ENCODE measurements at regions not wholly inside any gene's neighbourhood (a gene's known extent, or its start where the extent isn't known, plus 50 kb on each side); places are given as distances from the start of the nearest gene placed in this dataset.
"Not testable (repeated sequence)": the region's sequence is repeated elsewhere in the genome, so short reads cannot be mapped to it uniquely, and the experiment has no call there.

DNA sequence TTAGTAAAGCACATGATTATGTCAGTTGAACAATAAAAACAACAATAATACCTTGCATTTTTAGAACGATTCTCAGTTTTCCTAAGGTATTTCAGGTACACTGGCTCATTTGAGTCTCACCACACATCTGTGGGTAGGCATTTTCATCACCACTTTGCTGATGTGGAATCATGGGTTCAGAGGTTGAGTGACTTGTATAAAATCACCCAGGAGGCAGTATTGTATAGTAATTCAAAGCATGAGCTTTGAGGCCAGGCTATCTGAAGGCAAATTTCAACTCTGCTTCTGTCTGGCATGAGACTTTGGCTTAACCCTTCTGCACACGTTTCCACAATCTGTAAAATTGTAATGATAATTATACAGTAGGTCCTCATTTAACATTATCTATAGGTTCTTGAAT is 183.9 kb upstream of the CMC1 start:
- TF ChIP-seq, protein P1, sequence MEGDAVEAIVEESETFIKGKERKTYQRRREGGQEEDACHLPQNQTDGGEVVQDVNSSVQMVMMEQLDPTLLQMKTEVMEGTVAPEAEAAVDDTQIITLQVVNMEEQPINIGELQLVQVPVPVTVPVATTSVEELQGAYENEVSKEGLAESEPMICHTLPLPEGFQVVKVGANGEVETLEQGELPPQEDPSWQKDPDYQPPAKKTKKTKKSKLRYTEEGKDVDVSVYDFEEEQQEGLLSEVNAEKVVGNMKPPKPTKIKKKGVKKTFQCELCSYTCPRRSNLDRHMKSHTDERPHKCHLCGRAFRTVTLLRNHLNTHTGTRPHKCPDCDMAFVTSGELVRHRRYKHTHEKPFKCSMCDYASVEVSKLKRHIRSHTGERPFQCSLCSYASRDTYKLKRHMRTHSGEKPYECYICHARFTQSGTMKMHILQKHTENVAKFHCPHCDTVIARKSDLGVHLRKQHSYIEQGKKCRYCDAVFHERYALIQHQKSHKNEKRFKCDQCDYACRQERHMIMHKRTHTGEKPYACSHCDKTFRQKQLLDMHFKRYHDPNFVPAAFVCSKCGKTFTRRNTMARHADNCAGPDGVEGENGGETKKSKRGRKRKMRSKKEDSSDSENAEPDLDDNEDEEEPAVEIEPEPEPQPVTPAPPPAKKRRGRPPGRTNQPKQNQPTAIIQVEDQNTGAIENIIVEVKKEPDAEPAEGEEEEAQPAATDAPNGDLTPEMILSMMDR (IDR thresholded peaks at IDR 0.05; ENCODE audit: insufficient read depth, low read length, poor library complexity, severe bottlenecking): no peak
- DNase-seq (ENCODE audit: low read depth): no peak
- no peaks in the 10 kb centered on the region for H3K27me3 ChIP-seq (ENCODE audit: control insufficient read depth, insufficient read depth, low read length)
- H3K4me3 ChIP-seq (ENCODE audit: low read depth, low read length): no peak overlapping the region
- no peaks in the 10 kb centered on the region for H3K36me3 ChIP-seq (ENCODE audit: control insufficient read depth, insufficient read depth, low read length)

- not testable (repeated sequence) for H3K4me3 ChIP-seq (ENCODE audit: low read depth, low read length); H3K27me3 ChIP-seq (ENCODE audit: control insufficient read depth, insufficient read depth, low read length); H3K36me3 ChIP-seq (ENCODE audit: control insufficient read depth, insufficient read depth, low read length); DNase-seq (ENCODE audit: low read depth)
Measured at GRCh38 chr3:28059199-28059598, 182.2 kb upstream of the CMC1 start.

GRCh38 chr3:28066020-28066419 is 175.4 kb upstream of the CMC1 start:
- TF ChIP-seq, protein P1 (IDR thresholded peaks at IDR 0.05; ENCODE audit: insufficient read depth, low read length, poor library complexity, severe bottlenecking): no peak
- H3K4me3 ChIP-seq (ENCODE audit: low read depth, low read length): no peak overlapping the region
- H3K36me3 ChIP-seq (ENCODE audit: control insufficient read depth, insufficient read depth, low read length): no peaks in the 10 kb centered on the region
- no peaks in the 10 kb centered on the region for H3K27me3 ChIP-seq (ENCODE audit: control insufficient read depth, insufficient read depth, low read length)
- no peak for DNase-seq (ENCODE audit: low read depth)

DNA sequence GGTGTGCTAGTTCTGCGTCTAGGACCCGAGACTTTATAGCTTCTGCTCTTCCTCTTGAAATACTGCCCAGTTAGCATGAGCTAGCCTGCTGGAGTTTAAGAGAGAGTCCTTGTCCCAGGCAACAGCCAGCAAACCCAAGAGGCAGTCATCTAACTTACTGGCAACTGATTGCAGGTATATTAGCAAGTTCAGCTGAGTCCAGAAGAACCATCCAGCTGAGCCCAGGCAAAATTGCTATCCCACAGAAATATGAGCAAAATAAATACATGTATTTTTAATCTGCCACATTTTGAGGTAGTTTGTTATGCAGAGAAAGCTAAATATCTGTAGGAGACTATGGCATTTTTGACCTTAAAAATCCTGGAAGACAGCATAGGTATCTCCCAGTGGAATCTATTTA is 174.4 kb upstream of the CMC1 start:
- no peak for DNase-seq (ENCODE audit: low read depth)
- Histone ChIP-seq H3K27me3 (ENCODE audit: control insufficient read depth, insufficient read depth, low read length) (no peaks in the 10 kb centered on the region), H3K4me3 (ENCODE audit: low read depth, low read length) (no peak overlapping the region), H3K36me3 (ENCODE audit: control insufficient read depth, insufficient read depth, low read length) (no peaks in the 10 kb centered on the region)
- TF ChIP-seq, protein P1 (IDR thresholded peaks at IDR 0.05; ENCODE audit: insufficient read depth, low read length, poor library complexity, severe bottlenecking): no peak

DNA sequence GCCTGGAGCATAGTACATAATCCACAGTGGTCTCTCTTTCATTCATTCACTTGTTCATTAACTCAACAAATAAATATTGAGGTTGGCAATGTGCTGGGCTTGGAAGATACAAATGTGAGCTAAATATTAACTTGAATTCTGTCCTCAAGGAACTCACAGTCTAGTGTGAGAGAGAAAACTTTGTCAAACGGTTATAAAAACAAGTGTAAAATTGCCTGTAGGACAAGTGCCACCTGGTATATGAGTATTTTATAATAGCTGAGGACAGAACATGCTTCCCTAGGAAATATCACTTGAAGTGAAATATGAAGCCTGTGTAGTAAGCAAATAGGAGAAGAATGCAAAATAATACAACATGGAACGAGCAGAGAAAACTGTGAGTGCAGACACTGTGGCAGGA is 173.1 kb upstream of the CMC1 start:
- DNase-seq (ENCODE audit: low read depth): no peak
- H3K36me3 ChIP-seq (ENCODE audit: control insufficient read depth, insufficient read depth, low read length): no peaks in the 10 kb centered on the region
- no peak overlapping the region for H3K4me3 ChIP-seq (ENCODE audit: low read depth, low read length)
- H3K27me3 ChIP-seq (ENCODE audit: control insufficient read depth, insufficient read depth, low read length): no peaks in the 10 kb centered on the region
- TF ChIP-seq, protein P1 (IDR thresholded peaks at IDR 0.05; ENCODE audit: insufficient read depth, low read length, poor library complexity, severe bottlenecking): no peak

DNA sequence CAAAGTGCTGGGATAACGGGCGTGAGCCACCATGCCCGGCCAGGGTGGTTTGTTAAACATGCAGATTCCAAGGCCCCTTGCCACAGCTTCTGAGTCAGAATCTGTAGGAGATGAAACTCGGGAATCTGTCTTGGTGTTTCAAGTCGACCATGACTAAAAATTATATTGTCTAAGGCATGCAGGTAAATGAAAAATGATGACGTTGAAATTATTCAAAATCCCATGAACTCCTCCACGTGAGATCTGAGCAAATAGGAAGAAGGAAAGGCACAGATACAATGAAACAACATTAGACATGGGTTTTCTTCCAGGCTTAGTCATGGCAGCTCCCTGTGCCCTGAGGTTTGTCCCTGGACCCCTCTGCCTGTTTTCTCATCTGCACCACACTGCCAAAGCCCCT is 172.0 kb upstream of the CMC1 start:
- Histone ChIP-seq H3K27me3 (ENCODE audit: control insufficient read depth, insufficient read depth, low read length) (no peaks in the 10 kb centered on the region), H3K36me3 (ENCODE audit: control insufficient read depth, insufficient read depth, low read length) (no peaks in the 10 kb centered on the region), H3K4me3 (ENCODE audit: low read depth, low read length) (no peak overlapping the region)
- TF ChIP-seq, protein P1 (IDR thresholded peaks at IDR 0.05; ENCODE audit: insufficient read depth, low read length, poor library complexity, severe bottlenecking): no peak
- DNase-seq (ENCODE audit: low read depth): no peak
